Stimulated activated effector memory CD8-positive, alpha-beta T cell treated with anti-CD3 and anti-CD28 coated beads, Interleukin-12 subunit alpha, Interleukin-12 subunit beta, amount 100 ng/mL, for 72 hours (primary cell): ENCODE measurements at regions not wholly inside any gene's neighbourhood (a gene's known extent, or its start where the extent isn't known, plus 50 kb on each side); places are given as distances from the start of the nearest gene placed in this dataset.
"Not testable (repeated sequence)": the region's sequence is repeated elsewhere in the genome, so short reads cannot be mapped to it uniquely, and the experiment has no call there.

Experiments
- ATAC-seq: fragments of 150-1000 bp; cut with Tn5 transposase; 2 replicates; pipeline ENCODE4 v1.10.0; 2021
- DNase-seq, 2 donors: peaks; one replicate each; pipeline ENCODE4 v3.0.0; 2021 to 2022; ENCODE audit warnings: low spot score in 2 of 2
- H3K27ac Mint-ChIP-seq: one replicate; pipeline ENCODE4 v1.8.0; 2022; ENCODE audit warnings: mild to moderate bottlenecking, mixed read lengths
- H3K36me3 Mint-ChIP-seq: one replicate; pipeline ENCODE4 v1.8.0; 2022; ENCODE audit warnings: mild to moderate bottlenecking, mixed read lengths
- H3K4me1 Mint-ChIP-seq: one replicate; pipeline ENCODE4 v1.8.0; 2022; ENCODE audit warnings: mixed read lengths
- H3K4me3 Mint-ChIP-seq: one replicate; pipeline ENCODE4 v1.8.0; 2022; ENCODE audit warnings: mild to moderate bottlenecking, mixed read lengths
- H3K9me3 Mint-ChIP-seq: one replicate; pipeline ENCODE4 v1.8.0; 2022; ENCODE audit warnings: mixed read lengths

GRCh38 chr10:65125212-65125611, 1604.0 kb downstream of the REEP3 start:
- ATAC-seq: no peak
- Mint-ChIP-seq H3K36me3 (no peaks in the 10 kb centered on the region), H3K4me3 (no peak overlapping the region), H3K9me3 (peaks cover 17% of the 10 kb centered on the region), H3K27ac (no peak overlapping the region), H3K4me1 (no peaks in the 10 kb centered on the region)
- no peak for DNase-seq

- Mint-ChIP-seq H3K4me3 (no peak overlapping the region), H3K36me3 (no peaks in the 10 kb centered on the region), H3K9me3 (peaks cover 10% of the 10 kb centered on the region), H3K4me1 (no peaks in the 10 kb centered on the region), H3K27ac (no peak overlapping the region)
- no peak for DNase-seq
- no peak for ATAC-seq
Observed at GRCh38 chr10:65126288-65126687, 1605.1 kb downstream of the REEP3 start.

- ATAC-seq: no peak
- H3K36me3 Mint-ChIP-seq: no peaks in the 10 kb centered on the region
- peaks cover 8% of the 10 kb centered on the region for H3K9me3 Mint-ChIP-seq
- DNase-seq: no peak
- H3K4me1 Mint-ChIP-seq: no peaks in the 10 kb centered on the region
- no peak overlapping the region for H3K27ac Mint-ChIP-seq
- H3K4me3 Mint-ChIP-seq: no peak overlapping the region
Observed at GRCh38 chr10:65128277-65128676, 1607.1 kb downstream of the REEP3 start.

GRCh38 chr10:65130162-65130758, 1609.1 kb downstream of the REEP3 start:
- Mint-ChIP-seq H3K4me1 (no peaks in the 10 kb centered on the region), H3K9me3 (peaks cover 5% of the 10 kb centered on the region), H3K36me3 (no peaks in the 10 kb centered on the region), H3K4me3 (no peak overlapping the region), H3K27ac (no peak overlapping the region)
- no peak for DNase-seq
- no peak for ATAC-seq

GRCh38 chr10:65133652-65134051, 1612.5 kb downstream of the REEP3 start:
- DNase-seq: no peak
- no peak overlapping the region for H3K4me3 Mint-ChIP-seq
- no peaks in the 10 kb centered on the region for H3K4me1 Mint-ChIP-seq

GRCh38 chr10:65135508-65135907, 1614.3 kb downstream of the REEP3 start:
- H3K36me3 Mint-ChIP-seq: no peaks in the 10 kb centered on the region
- H3K9me3 Mint-ChIP-seq: peaks cover 2% of the 10 kb centered on the region
- no peak for ATAC-seq
- H3K27ac Mint-ChIP-seq: no peak overlapping the region
- DNase-seq: no peak
- H3K4me3 Mint-ChIP-seq: no peak overlapping the region
- no peaks in the 10 kb centered on the region for H3K4me1 Mint-ChIP-seq

More at GRCh38 chr10:65133652-65134051, 1612.5 kb downstream of the REEP3 start:
- Mint-ChIP-seq H3K27ac (no peak overlapping the region), H3K9me3 (peaks cover 2% of the 10 kb centered on the region), H3K36me3 (no peaks in the 10 kb centered on the region)
- ATAC-seq: no peak

- Mint-ChIP-seq H3K4me1 (no peaks in the 10 kb centered on the region), H3K9me3 (peaks cover 14% of the 10 kb centered on the region), H3K36me3 (no peaks in the 10 kb centered on the region), H3K4me3 (no peak overlapping the region), H3K27ac (no peak overlapping the region)
- DNase-seq (no peak), ATAC-seq (no peak)
Observed at GRCh38 chr10:65142641-65143435, 1621.6 kb downstream of the REEP3 start.

GRCh38 chr10:65143723-65144122, 1622.5 kb downstream of the REEP3 start:
- Mint-ChIP-seq H3K27ac (no peak overlapping the region), H3K36me3 (no peaks in the 10 kb centered on the region), H3K9me3 (peaks cover 14% of the 10 kb centered on the region), H3K4me1 (no peaks in the 10 kb centered on the region), H3K4me3 (no peak overlapping the region)
- ATAC-seq: no peak
- no peak for DNase-seq

GRCh38 chr10:65149878-65150277, 1628.7 kb downstream of the REEP3 start:
- no peak overlapping the region for H3K27ac Mint-ChIP-seq
- H3K4me1 Mint-ChIP-seq: no peaks in the 10 kb centered on the region
- no peak for DNase-seq
- ATAC-seq: no peak
- no peak overlapping the region for H3K4me3 Mint-ChIP-seq
- H3K9me3 Mint-ChIP-seq: peaks cover 7% of the 10 kb centered on the region
- H3K36me3 Mint-ChIP-seq: no peaks in the 10 kb centered on the region

GRCh38 chr10:65166272-65166671, 1645.1 kb downstream of the REEP3 start:
- Mint-ChIP-seq H3K4me3 (no peak overlapping the region), H3K36me3 (no peaks in the 10 kb centered on the region), H3K27ac (no peak overlapping the region), H3K4me1 (no peaks in the 10 kb centered on the region), H3K9me3 (peaks cover 28% of the 10 kb centered on the region)
- no peak for DNase-seq
- ATAC-seq: no peak

GRCh38 chr10:65172249-65172648, 1651.0 kb downstream of the REEP3 start:
- Mint-ChIP-seq H3K4me3 (no peak overlapping the region), H3K4me1 (no peaks in the 10 kb centered on the region), H3K9me3 (peaks cover 30% of the 10 kb centered on the region), H3K27ac (no peak overlapping the region), H3K36me3 (no peaks in the 10 kb centered on the region)
- DNase-seq: no peak
- ATAC-seq: no peak

- no peak overlapping the region for H3K27ac Mint-ChIP-seq
- no peaks in the 10 kb centered on the region for H3K36me3 Mint-ChIP-seq
- peaks cover 32% of the 10 kb centered on the region for H3K9me3 Mint-ChIP-seq
- no peak for ATAC-seq
- H3K4me1 Mint-ChIP-seq: no peaks in the 10 kb centered on the region
- H3K4me3 Mint-ChIP-seq: no peak overlapping the region
- DNase-seq: no peak
Observed at GRCh38 chr10:65176994-65177393, 1655.8 kb downstream of the REEP3 start.

- H3K36me3 Mint-ChIP-seq: no peaks in the 10 kb centered on the region
- no peaks in the 10 kb centered on the region for H3K4me1 Mint-ChIP-seq
- no peak overlapping the region for H3K4me3 Mint-ChIP-seq
- peaks cover 16% of the 10 kb centered on the region for H3K9me3 Mint-ChIP-seq
- ATAC-seq (no peak), DNase-seq (no peak)
- no peak overlapping the region for H3K27ac Mint-ChIP-seq
Observed at GRCh38 chr10:65183236-65183635, 1662.0 kb downstream of the REEP3 start.

- H3K27ac Mint-ChIP-seq, DNase-seq, H3K36me3 Mint-ChIP-seq, H3K4me1 Mint-ChIP-seq, ATAC-seq, H3K9me3 Mint-ChIP-seq, H3K4me3 Mint-ChIP-seq: not testable (repeated sequence)
Observed at GRCh38 chr10:65186668-65187067, 1665.5 kb downstream of the REEP3 start.

GRCh38 chr10:65194126-65194525, 1672.9 kb downstream of the REEP3 start:
- no peaks in the 10 kb centered on the region for H3K36me3 Mint-ChIP-seq
- ATAC-seq (no peak), DNase-seq (no peak)
- no peak overlapping the region for H3K4me3 Mint-ChIP-seq
- H3K27ac Mint-ChIP-seq: no peak overlapping the region
- H3K9me3 Mint-ChIP-seq: peaks cover 13% of the 10 kb centered on the region
- no peaks in the 10 kb centered on the region for H3K4me1 Mint-ChIP-seq

GRCh38 chr10:65194555-65194954, 1673.4 kb downstream of the REEP3 start:
- no peak for DNase-seq
- H3K4me1 Mint-ChIP-seq: no peaks in the 10 kb centered on the region

More at GRCh38 chr10:65194555-65194954, 1673.4 kb downstream of the REEP3 start:
- H3K27ac Mint-ChIP-seq: no peak overlapping the region
- H3K9me3 Mint-ChIP-seq: peaks cover 13% of the 10 kb centered on the region
- no peak overlapping the region for H3K4me3 Mint-ChIP-seq
- no peaks in the 10 kb centered on the region for H3K36me3 Mint-ChIP-seq
- ATAC-seq: no peak
